NCI-H345 treated with DMSO at 0.1 percent for 48 hours (cell line): ENCODE measurements at regions not wholly inside any gene's neighbourhood (a gene's known extent, or its start where the extent isn't known, plus 50 kb on each side); places are given as distances from the start of the nearest gene placed in this dataset.

Experiments used
- DNase-seq: peaks from one replicate; lab custom pipeline; 2025; ENCODE audit not compliant: unreplicated experiment; lab: John Stamatoyannopoulos, UW

- no peak for DNase-seq
These were observed 338.2 kb upstream of the TLE4 start for GRCh38 chr9:79233542-79233941.

DNA sequence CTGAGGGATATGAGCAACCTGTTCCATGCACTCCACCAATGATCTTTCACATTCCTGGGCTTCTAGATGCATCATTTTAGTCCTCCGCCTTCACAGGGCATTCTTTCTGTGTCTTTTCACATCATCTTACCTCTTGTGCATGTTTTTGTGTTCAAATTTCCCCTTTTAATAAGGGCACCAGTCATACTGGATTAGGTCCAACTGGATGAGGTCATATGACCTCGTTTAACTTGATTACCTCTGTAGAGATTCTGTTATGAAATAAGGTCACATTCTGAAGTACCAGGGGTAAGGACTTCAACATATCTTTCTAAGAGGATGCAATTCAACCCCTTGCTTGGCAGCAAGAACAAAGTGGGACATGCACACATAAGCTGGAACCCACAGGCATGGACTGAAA, 335.3 kb upstream of the TLE4 start:
- no peak for DNase-seq

- no peak for DNase-seq
These were observed 333.9 kb upstream of the TLE4 start for GRCh38 chr9:79237861-79238260.

DNA sequence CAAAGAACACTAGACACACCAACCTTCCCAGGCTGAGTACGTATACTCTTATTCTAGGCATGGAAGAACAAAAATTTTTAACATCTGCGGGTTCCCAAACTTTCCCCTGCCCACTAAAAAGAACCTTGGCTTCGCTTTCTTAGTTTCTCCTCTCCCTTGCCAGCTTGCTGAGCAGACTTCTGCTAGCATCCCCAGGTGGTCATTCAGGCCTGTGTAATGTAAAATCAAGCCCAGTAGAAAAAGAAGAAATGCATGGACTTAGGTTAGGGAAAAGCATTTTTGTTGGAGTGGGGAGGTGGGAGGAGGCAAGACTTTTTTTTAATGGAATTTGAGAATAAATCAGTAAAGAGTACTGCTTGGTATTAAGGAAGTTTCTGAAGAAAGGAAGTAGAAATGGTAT, 331.0 kb upstream of the TLE4 start:
- DNase-seq: no peak

DNA sequence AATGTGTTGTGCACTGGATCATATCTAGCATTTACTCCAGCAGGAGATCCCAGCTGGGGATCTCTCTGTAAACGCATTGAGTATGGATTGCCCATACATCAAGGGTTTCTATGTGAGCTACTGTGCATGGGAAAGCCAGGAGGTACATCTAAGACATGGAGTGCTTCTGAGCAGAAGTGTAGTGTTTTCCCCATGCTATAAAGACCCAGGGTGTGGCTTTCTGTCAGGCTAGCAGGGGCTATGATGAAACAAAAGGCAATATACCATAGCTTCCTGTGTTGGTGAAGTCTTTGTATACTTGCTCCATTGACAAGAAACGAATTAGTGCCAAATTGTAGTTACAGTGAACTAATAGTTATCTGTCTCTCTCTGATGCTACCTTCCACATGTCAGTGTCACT, 329.3 kb upstream of the TLE4 start:
- DNase-seq: no peak

DNA sequence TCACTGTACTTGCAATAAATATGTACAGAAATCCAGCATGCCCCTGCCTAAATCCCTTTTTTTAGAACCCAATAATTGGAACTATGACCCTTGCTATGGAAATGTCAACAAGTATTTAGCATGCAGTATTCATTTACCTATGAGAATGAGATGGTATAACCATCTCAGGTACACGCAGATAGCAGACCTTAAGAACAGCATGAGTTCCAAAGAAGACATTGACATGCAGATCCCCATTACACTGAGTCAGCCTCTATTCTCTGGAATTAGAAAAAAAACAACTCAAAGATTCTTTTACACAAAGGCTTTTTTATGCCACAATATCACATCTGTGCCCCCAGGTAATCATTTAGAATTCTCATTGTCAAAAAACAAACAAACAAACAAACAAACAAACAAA, 325.6 kb upstream of the TLE4 start:
- DNase-seq: no peak

- DNase-seq: no peak
These were observed 324.7 kb upstream of the TLE4 start for GRCh38 chr9:79247021-79247420.

DNA sequence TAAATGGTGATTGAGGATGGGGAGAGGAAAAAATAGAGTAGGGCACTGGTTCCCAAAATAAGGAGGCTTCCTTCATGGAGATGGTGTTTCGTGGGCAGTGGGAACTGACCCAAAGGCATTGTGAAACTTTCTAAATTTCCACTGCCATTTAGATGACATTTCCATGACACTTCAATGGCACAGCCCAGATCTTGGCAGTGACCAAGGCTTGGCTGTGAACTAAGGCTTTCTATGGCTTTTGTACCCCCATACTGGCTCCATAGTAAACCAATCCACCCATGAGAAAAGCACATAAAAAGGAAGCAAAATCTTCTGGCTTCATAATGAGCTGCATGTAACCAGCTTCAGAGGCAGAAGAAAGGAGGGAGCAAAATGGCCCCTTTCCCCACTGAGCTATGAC, 321.0 kb upstream of the TLE4 start:
- no peak for DNase-seq

- no peak for DNase-seq
These were observed 316.7 kb upstream of the TLE4 start for GRCh38 chr9:79254900-79255650.

DNA sequence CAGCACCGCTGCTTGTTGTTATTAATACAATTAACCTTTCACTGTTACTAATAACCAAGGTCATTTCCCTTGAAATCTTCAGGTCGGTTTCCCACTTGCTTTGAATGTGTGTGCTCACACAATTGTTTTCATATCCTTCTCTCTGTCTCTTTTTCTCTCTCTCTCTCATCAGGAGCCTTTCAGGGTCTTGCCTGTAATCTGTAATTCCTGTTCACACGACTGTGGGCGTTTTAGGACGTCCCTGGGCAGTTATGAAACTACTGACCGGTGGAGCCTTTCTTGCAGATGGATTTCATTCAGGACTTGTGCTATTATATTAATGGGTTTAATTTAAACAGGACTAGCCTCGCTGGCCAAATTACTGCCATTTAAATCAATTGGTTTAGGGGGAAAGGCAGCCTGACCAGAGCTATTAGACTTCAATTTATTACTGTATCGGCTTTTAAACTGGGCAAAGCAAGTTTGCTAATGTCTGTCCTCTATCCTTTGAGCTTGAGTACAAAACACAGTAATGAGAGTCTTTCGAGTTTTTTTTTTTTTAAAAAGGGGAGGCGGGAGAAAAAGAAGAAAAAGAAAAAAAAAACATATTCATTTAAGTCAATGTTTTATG, 316.0 kb upstream of the TLE4 start:
- DNase-seq: no peak

DNA sequence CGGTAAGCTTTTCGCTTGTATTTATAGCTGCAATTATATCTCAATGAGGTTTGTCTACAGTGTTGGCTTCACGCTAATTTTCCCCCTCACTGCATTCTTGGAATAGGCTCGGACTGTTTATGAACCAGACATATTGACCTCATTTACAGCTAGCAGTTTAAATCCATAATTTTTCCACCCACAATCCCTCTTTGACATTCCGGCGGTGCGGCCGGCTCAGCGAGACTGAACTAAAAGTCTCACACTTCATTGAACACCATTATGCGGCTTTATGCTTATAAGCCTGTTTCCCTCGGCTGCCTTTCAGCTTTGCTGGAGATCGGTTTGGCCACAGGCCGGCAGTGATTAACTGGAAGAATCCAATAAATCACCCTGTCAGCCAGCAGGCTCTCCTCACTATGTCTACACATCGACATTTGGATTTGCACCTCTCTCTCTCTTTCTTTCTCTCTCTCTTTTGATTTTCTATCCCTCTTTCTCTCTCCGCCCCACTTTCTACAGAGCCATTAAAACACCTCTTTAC, 315.0 kb upstream of the TLE4 start:
- DNase-seq: no peak

DNA sequence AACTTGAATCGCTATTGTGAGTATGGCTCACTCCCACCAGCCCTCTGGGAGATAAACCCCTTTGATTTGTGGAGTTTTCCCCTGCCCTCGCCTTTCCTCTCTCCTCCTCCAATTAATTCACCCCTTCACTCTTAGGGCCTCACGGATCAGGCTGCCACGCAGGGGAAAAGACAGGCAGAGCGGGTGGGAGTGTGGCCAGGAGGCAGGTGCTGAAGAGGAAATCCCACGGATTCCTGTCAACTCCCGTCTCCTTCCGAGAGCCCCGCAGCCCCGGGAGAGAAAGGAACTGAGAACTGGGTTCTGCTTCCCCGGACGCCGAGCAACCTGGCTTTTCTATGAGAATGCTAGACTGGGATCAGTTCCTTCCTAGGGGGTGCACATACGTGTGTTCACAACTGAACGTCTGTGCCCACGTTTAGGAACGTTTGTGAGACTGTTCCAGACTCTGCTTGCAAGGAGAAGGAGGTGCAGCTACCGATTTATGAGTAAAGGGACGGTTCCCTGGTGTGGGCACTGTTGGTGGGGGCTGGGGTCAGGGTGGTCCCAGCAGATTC, 314.5 kb upstream of the TLE4 start:
- no peak for DNase-seq

GRCh38 chr9:79257790-79258351, 313.9 kb upstream of the TLE4 start:
- DNase-seq: no peak

GRCh38 chr9:79259858-79260257, 311.9 kb upstream of the TLE4 start:
- no peak for DNase-seq

DNA sequence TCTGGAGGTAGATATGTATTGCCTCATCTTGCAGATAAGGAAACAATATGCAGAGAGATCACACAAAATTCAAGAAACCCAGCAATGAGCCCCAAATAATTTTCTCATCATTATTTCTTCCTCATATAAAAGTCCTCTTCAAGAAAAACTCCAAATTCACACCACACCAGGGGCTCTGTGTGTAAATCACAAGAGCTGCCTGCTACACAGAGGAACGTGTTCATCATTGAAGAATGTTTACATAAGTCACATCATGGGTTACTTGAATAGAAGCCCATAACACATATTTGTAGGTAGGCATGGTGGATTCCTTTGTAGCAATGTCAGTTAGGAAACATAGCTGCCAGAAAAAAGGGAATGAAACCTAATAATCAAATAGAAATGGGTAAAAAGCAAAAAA, 308.1 kb upstream of the TLE4 start:
- DNase-seq: no peak

GRCh38 chr9:79264041-79264440, 307.7 kb upstream of the TLE4 start:
- peak; percentile 56 for DNase-seq

GRCh38 chr9:79264511-79265355, 307.0 kb upstream of the TLE4 start:
- DNase-seq: peak; percentile 56

DNA sequence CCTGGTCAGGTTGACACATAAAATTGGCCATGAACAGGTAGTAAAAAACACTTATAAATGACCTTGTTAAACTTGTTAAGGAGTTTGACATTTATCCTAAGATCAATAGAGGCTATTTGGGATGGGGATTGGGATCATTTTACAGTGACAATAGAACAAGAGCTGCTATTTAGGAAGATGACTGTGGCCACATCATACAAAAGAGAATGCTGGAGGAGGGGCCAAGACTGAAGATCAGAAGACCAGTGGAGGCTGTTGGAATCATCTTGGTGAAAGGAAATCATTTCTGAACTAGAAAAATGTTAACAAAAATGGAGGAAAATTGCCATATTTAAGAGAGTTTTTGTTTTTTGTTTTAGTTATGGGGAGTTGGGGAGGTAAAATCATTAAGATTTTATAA, 304.8 kb upstream of the TLE4 start:
- no peak for DNase-seq

- DNase-seq: no peak
These were observed 303.0 kb upstream of the TLE4 start for GRCh38 chr9:79268806-79269205.

GRCh38 chr9:79273311-79273710, 298.5 kb upstream of the TLE4 start:
- no peak for DNase-seq

DNA sequence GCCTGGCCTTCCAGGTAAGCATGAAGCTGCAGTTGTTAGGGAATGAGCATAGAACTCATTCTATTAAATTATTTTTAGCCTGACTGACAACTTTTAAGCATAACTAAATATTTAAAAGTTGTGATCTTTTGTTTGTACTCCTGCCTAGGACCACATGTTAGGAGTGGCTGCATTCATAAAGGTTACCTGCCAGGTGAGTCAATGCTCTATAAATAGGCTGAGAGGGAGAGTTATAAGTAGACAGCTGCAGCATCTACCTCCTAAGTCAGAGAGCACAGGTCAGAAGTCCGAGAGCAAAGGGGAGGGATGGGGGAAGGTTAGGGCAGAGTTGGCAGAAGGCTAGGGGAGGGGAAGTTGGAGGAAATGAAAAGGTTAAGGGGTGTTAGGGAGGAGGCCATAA, 292.4 kb upstream of the TLE4 start:
- no peak for DNase-seq
